GM21723 (cell line): ENCODE measurements at regions not wholly inside any gene's neighbourhood (a gene's known extent, or its start where the extent isn't known, plus 50 kb on each side); places are given as distances from the start of the nearest gene placed in this dataset.

Source experiments
- ATAC-seq: cut with Tn5 transposase; IDR thresholded peaks from one replicate; pipeline ENCODE4 v1.9.1; 2021; ENCODE audit warnings: mild to moderate bottlenecking, moderate library complexity; ENCODE audit not compliant: unreplicated experiment

DNA sequence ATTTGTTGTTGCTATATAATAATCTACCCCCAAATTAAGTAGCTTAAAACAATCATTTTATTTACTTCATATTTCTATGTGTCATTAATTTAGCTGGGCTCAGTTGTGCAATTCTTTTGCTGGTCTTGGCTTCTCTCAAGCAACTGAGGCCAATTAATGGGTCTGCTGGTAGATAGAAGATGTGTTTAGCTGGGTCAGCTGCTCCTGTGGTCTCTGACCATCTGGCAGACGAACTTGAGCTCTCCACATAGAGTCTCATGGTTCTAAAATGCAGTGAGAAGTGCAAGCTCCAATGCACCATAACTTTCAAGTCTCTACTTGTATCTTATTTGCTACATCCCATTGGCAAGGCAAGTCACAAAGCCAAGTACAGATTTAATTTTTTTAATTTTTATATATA is 515.6 kb downstream of the ZIC1 start:
- ATAC-seq: no peak

DNA sequence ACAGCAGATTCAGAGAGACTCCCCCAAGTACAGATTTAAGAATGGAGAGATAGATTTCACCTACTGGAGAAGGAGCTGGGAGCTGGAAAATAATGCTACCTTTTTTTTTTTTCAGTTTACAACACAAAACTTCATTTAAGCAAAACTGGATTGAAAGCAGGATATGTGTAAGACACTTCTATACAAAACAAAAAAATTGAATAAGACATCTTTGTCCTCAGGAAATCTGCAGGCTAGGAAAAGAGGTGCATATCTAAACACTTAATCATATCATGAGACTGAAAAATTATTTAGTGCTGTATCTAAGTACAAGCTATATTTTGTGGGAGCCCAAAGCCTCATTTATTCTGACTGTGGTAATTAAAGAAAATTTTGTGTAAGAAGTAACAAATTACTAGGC is 516.1 kb downstream of the ZIC1 start:
- no peak for ATAC-seq

DNA sequence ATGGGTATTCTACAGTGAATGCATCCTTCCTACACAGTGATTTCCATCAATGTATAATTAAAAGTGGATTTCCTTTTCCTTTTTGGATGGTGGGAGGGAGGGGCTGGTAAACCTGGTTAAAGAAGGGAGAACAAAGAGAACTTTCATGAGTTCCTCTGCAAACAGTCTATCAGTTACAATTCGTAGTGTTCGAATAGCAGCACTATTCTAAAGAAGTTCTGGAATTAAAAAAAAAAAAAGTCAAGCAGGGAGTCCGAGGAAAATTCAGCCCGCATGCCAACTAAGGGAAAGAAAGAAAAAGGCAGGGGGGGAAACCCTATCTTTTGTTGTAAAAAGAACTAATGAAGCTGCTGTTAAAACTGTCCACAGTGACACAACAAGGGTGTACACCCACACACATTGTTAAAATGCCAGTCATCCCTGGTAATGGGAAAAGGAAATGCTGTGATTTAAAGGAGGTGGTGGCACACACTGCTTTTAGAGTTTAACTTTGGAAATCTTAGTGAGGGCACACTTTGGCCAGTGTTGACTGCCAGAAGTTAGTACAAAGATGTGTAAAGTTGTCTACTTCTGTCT is 521.2 kb downstream of the ZIC1 start:
- ATAC-seq: no peak

DNA sequence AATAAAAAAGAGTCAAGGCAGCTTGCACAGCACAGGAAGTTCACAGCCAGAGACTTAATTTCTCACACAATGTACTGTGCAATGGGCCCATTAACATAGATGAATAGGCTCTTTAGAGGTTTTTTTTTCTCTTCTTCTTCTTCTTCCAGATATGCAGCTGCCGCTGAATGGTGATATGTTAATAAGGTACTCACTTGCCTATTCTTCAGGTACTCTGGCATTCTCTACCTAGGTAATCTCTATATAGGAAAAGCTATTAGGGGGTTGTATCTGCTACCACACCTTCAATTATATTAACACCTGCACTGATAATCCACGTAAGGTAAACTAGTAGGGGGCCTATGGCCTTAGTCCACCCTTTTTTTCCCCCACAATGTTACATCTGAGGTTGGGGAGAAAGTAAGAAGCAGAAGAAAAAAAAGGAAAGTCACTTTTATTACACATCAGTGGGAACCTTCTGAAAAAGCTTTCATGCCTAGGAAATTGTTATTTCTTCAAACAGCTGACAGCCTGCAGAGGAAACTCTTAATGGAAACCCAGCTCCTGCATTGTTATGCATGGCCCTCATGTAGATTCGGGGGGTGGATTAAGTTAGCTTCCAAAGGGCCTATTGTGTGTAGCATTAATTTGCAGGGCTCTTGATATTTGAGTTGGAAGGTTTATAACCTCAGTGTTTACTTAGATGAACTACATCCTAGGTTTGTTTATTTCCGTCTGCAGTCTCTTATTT is 525.5 kb downstream of the ZIC1 start:
- no peak for ATAC-seq

DNA sequence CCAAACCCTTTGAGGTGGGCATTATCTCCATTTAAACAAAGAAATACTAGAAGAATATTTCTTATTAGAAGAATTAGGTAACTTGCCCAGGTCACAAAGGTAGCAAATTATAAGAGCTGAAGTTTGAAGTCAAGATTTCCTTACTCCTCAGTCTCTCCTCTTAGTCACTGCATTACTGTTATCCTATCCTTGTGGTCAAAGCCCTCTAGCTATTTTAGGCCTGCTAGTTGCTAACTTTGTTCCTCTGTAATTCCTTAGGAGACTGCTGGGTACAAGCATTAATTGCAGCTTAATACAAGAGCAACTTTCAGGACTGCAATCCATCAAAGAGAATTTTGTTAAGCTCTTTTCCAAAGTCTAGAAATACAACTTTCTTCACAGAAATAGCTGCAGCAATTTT is 528.2 kb downstream of the ZIC1 start:
- no peak for ATAC-seq

DNA sequence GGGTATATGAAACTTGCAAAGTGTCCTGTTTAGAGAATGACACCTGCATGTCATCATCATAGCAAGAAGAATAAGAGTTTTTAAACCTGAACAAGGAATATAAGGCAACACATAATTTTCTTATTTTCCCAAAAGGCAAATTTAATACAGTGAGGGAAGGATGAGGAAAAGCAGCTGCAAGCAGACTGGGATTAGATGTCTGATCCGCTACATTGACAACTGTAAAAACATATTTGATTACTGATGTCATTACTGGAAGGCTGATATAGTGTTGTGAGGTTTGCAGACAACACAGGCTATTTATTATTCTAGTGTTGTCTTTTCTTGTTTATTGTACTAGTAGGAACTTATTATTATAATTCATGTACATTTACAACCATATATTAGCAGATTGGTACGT is 528.7 kb downstream of the ZIC1 start:
- ATAC-seq: no peak

DNA sequence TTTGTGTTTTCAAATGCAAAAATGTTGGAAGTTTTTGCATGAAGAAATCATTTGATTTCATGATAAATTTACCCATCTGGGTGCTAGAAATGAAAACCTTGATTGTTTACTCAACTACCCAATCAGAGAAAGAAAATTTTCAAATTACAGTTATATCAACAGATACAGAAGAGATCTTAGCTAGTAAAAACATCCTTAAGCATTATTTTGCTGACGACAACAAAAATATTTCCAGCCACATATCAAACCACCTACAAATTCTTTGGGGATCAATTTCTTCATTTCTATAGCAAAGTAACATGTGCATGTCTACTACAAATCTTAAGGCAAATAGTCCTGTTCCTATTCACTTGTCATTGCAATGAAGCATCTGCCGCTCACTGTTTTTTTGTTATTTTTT is 530.3 kb downstream of the ZIC1 start:
- ATAC-seq: no peak

DNA sequence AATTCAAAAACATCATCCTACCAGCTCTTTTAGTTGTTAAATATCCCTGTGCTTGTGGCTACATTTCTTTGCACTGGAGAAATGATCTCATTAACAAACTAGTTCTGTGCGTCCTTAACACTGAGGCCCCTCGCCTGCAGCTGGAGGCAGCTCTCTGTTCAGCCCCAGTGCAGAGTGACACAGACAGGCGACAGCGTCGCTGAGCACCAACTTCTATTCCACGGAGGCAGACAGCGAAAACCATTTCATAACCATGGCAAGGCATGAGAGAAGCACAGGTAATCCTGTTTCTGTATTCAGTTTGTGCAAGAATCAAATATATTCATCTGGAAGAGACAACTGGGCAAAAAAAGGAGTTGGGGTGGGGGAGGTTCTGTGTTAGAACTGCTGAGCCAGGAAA is 530.7 kb downstream of the ZIC1 start:
- ATAC-seq: no peak

DNA sequence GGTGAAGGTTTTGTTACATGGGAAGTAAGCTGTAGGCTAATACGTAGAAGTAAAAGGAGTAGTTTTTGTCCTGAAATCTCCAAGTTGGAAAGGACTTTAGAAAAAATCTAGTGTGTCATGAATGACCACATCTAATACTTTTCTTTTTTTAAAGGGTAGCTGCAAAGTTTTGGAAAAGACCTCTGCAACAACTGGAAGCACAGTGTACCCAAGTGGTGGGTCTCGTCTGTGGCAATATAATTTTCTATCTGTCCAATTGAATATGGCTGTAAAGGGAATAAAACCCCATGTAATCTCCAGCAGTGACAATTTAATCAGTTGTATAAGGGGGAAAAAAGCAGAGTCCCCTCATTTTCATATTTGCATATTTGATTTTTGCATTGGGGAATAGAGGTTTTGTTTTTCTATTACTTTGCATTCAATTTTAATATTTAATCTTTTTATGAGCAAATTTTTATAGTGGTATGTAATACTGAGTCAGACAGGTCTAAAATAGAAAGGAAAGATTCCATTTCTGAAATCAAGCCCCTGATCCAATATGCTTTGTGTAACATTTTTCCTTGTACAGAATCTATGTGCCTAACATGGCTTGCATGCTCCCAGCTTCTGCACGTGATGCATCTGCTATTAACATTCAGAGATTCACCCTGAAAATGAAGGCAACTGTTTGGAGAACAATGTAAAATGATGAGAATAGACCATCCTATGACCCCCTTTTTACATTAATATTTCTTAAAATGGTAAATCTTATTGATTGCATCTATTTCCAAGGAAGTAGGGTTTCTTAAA is 531.4 kb downstream of the ZIC1 start:
- no peak for ATAC-seq

DNA sequence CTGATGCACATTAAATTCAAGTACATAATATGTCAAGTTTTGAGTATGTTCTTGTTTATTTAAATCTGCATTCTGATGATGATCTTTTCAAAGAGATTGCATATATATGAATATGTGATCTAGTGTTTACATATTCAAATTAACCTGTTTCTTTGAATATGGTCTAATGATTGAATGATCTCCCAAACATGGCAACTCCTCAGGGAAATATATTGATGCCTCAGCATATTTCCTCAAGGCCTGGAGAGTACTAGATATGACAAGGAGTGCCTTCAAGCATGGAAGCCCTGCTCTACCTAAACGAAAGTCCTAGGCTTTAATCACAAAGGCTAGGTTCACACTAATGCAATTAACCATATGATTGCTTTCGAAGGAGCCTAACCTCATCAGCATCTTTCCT is 532.8 kb downstream of the ZIC1 start:
- no peak for ATAC-seq

DNA sequence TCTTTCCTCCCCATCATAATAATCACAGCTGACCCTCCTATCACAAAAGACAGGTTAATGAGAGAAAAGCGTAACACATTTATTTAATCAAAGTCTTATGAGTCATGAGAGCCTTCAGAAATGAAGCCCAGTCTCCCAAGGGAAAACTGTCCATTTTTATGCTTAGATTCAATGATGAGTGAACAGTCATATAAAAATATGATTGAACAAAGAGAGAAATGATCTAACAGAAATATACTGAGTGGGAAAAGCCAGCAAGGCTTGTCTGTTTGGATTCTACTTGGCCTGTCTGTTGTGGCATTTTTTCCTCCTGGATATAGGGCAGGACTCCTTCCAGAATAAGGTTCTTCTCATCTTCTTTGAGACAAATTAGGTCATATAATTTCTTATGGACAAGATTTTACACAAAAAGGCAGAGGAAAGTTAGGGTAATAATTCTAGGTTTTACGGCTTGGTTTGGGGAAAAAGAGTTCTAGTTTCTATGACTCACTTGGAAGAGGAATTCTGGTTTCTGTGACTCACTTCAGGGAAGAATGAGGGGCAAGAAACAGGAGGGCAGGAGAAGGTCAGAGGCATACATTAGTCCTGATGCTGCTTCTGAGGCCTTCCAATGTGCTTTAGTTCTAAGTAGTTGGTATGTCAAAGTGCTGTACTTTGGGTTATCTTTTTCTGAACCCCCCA is 534.2 kb downstream of the ZIC1 start:
- ATAC-seq: no peak

DNA sequence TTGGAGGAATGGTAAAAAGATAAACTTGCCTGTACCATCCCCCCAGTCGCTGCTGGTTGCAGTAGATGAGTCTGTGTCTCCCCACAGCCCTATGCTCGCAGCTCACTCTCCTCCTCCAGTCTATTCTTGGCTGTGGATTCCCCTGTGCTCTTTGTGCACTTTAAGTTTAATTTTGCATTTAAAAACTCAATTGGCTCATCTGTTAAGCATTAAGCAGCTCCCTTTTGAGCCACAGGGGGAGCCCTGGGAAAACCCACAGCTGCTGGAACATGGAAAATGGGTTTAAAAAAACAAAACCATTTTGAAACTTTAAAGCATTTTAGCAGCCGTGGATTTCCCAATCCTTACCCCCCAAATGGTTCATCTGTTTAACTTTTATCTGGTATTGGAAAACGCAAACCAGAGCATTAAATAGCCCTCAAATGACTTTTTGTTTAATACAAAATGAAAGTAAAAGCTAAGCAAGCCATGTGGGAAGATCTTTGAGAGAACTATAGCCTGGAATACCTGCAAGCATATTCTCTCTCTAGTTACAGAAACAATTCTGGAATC is 536.9 kb downstream of the ZIC1 start:
- no peak for ATAC-seq

DNA sequence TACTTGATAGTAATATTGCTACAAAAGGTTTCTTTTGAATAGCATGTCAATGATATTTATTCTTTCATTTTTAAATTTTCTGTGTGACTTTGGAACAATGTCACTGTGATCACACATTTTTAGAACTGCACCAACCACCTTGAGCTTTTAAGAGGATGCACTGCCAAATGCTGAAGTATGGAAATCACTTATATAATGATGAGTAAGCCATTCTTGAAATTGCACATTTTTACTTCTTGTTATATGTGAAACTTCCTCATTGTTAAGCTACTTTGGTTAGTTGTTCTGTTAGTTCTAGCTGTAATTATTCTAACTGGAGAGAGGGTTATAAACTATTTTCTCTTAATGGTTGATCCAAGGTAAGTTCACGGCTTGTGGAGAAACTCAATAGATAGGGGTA is 547.5 kb downstream of the ZIC1 start:
- ATAC-seq: no peak

DNA sequence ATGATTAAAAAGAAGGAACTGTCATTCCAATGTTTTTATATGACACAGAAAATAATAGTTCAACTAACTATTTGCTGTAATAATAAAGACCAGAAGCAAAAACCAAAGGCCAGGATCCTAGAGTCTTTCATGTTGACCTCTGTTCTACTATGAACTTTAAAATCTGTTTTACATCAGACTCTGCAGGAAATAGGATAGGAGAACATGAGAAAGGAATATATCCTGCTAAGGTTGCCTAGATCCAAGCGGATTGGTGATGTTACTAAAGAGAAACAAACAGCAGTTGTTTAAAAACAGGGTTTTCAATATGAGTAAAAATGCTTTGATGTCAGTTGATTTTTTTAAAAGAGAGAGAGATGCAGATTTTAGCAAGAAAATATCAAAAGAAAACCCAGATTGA is 549.6 kb downstream of the ZIC1 start:
- ATAC-seq: no peak

DNA sequence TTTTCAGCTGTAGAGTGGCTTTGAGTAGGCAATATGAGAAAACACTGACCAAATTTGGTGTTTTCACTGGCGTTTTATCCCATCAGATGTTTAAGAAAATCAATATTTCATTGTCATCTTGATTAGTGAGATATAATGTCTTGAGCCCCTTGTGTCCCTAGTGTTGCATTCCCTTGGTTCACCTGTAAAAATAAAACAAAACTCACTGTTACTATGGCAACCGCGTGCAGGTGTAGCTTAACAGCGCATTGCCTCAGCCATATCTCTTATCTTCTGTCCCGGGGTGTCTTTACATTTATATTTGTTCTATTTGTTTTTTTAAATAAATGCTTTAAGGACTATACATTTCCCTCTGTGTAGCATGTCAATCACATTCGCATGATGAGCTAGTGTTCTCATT is 551.6 kb downstream of the ZIC1 start:
- ATAC-seq: no peak

DNA sequence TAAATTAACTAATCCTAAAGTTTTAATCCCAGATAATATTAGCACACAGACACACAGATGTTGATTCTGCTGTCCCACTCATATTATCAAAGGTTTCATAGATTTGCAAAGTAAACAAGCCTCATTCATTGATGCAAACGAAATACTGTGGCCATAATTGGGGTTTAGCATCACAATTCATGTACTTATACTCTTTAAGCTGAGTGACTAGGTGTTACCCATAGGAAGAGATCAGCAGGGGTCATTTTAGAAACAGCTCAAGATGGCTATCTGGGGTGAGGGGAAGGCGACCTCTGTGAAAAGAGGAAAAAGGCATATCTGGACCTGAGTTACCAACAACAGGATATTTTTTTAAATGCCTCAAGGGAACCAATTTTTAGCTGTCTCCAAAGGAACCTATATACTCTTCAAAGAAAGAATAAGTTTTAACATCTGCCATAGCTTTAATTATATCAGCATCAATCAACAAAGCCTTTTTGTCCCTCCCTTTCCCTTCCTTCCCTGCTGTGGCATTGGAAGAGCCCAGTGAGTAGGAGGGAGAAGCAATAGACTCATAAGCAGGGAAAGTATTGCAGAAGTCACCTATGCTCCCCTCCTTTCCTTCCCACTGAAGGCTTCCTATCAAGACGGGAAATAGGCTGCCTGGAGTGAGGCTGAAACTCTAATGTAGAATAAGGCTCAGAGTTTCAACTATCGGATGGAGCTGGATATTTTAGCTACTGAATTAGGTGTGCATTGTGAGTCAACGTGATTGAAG is 553.4 kb downstream of the ZIC1 start:
- ATAC-seq: no peak

DNA sequence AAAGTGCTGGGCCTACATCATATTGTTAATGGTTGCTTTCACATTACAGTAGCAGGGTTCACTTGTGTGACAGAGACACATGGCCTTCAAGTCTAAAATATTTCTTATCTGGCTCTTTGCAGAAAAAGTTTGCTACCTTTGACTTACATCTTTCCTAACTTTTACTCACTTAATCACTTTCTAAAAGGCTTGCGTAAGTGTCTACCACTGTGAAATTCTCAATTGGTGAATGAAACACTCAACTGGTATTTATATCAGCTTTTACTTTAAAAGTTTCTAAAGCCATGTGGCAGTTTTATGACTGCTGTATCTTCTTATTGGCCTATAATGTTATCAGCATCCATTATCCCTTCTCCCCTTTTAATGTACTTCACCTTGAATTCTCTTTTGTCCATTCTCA is 554.5 kb downstream of the ZIC1 start:
- ATAC-seq: no peak

DNA sequence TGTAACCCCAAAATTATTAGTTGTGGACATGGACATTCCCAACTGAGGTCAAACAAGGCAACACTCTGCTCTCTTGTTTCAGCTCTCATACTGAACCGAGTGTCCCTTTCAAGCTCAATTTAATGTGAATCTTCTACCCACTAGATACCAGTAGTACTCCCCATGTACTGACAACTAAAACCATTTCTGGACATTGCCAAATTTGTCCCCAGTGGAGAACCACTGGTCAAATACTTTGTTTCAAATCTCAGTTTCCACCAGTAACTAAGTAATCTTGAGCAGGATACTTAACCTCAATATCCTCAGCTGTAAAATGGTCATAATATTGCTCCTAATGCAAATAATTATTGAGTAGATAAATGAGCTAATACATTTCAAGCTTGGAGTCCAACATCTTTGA is 566.0 kb downstream of the ZIC1 start:
- ATAC-seq: no peak

DNA sequence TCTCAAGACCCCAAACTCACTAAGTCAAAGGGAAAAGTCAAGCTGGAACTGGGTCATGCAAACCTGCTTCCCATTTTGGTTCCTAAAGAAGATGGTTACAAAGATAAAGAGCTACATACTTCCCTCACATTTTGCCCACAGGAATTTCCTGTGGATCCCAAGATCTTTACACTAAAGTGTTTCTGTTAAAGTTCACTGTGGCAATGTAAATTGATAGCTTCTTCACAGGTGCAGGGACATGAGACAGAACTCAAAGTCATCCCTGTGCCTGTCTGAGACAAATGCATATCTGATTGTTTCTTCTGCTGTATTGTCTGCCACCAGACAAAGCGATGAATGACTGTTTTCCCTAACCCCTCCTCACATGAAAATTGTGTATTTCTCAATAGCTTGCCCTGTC is 567.8 kb downstream of the ZIC1 start:
- no peak for ATAC-seq

DNA sequence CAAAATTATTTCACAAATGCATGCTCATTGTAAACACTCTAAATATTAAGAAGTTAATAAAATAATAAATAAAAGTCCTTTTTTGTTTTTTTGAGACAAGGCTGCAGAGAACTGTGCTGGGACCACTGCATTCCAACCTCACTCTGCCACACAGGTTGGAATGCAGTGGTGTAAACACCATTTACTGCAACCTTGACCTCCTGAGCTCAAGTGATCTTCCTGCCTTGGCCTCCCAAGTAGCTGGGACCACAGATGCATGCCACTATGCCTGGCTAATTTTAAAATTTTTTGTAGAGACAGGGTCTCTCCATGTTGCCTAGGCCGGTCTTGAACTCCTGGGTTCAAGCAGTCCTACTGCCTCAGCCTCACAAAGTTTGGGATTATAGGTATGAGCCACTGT is 578.4 kb downstream of the ZIC1 start:
- no peak for ATAC-seq

DNA sequence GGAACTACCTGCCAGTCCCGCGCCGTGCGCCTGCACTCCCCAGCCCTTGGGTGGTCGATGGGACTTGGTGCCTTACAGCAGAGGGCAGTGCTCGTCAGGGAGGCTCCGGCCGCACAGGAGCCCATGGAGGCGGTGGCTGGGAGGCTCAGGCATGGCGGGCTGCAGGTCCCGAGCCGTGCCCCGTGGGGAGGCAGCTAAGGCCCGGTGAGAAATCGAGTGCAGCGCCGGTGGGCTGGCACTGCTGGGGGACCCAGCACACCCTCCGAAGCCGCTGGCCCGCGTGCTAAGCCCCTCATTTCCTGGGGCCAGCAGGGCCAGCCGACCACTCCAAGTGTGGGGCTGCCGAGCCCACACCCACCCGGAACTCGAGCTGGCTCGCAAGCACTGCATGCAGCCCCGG is 580.2 kb downstream of the ZIC1 start:
- no peak for ATAC-seq
